H7 (cell line): ENCODE measurements at regions not wholly inside any gene's neighbourhood (a gene's known extent, or its start where the extent isn't known, plus 50 kb on each side); places are given as distances from the start of the nearest gene placed in this dataset.
"Not testable (repeated sequence)": the region's sequence is repeated elsewhere in the genome, so short reads cannot be mapped to it uniquely, and the experiment has no call there.

Source experiments
- DNase-seq: peaks from one replicate; pipeline ENCODE4 v3.0.0; 2012
- H3K27me3 ChIP-seq: 2 replicates; pipeline ENCODE4 v1.6.0; 2011; ENCODE audit warnings: mild to moderate bottlenecking, low read length; ENCODE audit not compliant: control insufficient read depth, insufficient read depth
- H3K36me3 ChIP-seq: replicated peaks from 2 replicates; pipeline ENCODE4 v1.5.1; 2011; ENCODE audit warnings: low read length; ENCODE audit not compliant: control insufficient read depth, insufficient read depth
- H3K4me3 ChIP-seq: 2 replicates; pipeline ENCODE4 v1.5.1; 2011; ENCODE audit warnings: low read depth, mild to moderate bottlenecking, control low read depth, low read length, moderate library complexity; ENCODE audit not compliant: insufficient read depth

- no peak for DNase-seq
- Histone ChIP-seq H3K36me3 (no peaks in the 10 kb centered on the region), H3K27me3 (no peaks in the 10 kb centered on the region), H3K4me3 (no peak overlapping the region)
These were observed 407.9 kb downstream of the MED13L start for GRCh38 chr12:115869604-115870003.

- Histone ChIP-seq H3K36me3 (no peaks in the 10 kb centered on the region), H3K27me3 (no peaks in the 10 kb centered on the region), H3K4me3 (no peak overlapping the region)
- no peak for DNase-seq
These were observed 408.9 kb downstream of the MED13L start for GRCh38 chr12:115868624-115869023.

GRCh38 chr12:115867854-115868253 lies 409.6 kb downstream of the MED13L start:
- no peak for DNase-seq
- H3K27me3 ChIP-seq: no peaks in the 10 kb centered on the region
- no peak overlapping the region for H3K4me3 ChIP-seq
- no peaks in the 10 kb centered on the region for H3K36me3 ChIP-seq

DNA sequence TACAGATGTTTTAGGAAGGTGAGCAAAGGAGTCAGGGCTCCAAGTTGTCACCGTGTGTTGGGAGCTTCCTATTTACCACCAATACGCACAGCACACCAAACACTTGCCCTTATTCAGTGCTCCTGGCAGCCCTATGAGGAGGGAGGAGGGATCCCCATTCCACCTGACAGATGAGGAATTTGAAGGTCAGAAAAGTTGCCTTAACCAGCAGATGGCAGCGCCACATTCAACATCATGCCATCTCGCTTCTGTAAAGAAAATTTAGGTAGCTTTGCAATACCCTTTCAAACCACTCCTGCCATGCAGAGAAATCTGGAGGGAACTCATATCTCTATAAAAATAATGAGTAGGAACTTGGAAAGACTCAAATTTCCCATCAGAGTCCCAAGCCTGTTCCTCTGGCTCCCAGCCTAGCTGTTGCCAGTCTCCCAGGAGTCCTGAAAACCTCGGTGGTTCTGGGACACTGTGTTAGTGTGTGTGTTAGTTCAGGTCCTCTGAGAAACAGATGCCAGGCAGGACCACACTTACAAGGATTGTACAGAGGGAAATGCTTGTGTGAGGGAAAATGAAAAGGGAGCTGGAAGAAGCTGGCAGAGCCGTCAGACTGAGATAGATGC lies 410.5 kb downstream of the MED13L start:
- DNase-seq: peak; percentile 74
- H3K27me3 ChIP-seq: no peaks in the 10 kb centered on the region
- H3K4me3 ChIP-seq: no peak overlapping the region
- no peaks in the 10 kb centered on the region for H3K36me3 ChIP-seq

- not testable (repeated sequence) for H3K4me3 ChIP-seq, H3K27me3 ChIP-seq, H3K36me3 ChIP-seq, DNase-seq
These were observed 411.2 kb downstream of the MED13L start for GRCh38 chr12:115866281-115866680.

DNA sequence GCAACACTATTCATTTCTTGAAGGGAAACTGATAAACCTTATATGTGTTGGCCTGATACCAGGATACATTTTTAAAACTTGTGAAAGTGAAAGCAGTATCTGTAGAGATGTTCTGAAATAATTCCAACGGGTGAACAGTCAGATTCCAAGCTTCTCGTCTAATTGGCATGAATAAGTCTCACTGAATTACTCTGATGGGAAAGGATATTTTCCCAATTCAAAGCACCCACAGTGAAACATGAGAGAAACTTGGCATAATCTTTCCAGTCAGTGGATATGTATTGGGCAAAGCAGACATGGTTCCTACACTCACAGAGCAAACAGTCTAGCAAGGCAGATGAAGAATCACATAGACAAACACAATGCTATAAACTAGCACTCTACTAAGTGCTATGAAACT lies 413.1 kb downstream of the MED13L start:
- Histone ChIP-seq H3K4me3 (no peak overlapping the region), H3K36me3 (no peaks in the 10 kb centered on the region), H3K27me3 (no peaks in the 10 kb centered on the region)
- DNase-seq: no peak

DNA sequence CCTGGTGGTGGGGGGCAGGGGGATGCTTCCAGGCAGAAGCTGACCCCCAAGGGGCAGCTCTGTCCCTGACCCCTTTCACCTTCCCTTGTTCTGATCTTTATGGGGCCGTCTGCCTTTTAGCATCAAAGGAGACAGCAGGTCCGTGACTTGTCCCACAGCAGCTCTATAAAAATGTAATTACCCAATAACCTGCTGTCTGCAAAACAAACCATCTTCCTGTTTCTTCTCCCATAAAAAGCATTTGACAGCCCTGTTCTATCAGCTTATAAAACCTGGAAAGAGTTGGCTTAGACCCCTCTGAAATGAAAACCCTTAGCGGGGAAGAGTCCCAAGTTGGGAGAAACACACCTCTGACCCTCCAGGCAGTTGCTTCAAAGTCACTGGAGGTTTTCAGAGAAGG lies 416.9 kb downstream of the MED13L start:
- DNase-seq: no peak
- H3K4me3 ChIP-seq: no peak overlapping the region
- H3K36me3 ChIP-seq: no peaks in the 10 kb centered on the region
- no peaks in the 10 kb centered on the region for H3K27me3 ChIP-seq

DNA sequence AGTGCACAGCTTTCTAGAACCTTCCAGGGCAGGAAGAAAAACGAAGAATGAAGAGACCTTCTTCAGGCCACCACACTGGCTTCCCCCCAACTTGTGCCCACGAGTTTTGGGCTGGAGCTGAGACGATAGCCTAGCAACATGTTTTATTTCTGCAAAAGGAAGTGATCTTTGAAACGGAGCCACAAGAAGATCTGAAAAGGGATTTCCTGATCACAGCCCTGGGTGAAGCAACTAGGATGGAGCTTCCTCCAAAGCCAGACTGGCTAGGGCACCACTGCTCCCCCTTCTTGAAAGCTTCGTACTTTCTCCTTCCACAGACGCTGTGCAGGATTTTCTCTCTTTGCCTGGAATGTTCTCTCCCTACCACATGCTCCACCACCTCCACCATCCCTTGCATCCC lies 418.3 kb downstream of the MED13L start:
- DNase-seq: no peak
- no peak overlapping the region for H3K4me3 ChIP-seq
- H3K36me3 ChIP-seq: no peaks in the 10 kb centered on the region
- H3K27me3 ChIP-seq: no peaks in the 10 kb centered on the region

- no peak overlapping the region for H3K4me3 ChIP-seq
- H3K36me3 ChIP-seq: no peaks in the 10 kb centered on the region
- no peaks in the 10 kb centered on the region for H3K27me3 ChIP-seq
- no peak for DNase-seq
These were observed 419.6 kb downstream of the MED13L start for GRCh38 chr12:115857923-115858322.

- Histone ChIP-seq H3K36me3 (no peaks in the 10 kb centered on the region), H3K27me3 (no peaks in the 10 kb centered on the region), H3K4me3 (no peak overlapping the region)
- DNase-seq: peak; percentile 22
These were observed 420.2 kb downstream of the MED13L start for GRCh38 chr12:115857160-115857920.

GRCh38 chr12:115852054-115852453 lies 425.4 kb downstream of the MED13L start:
- no peaks in the 10 kb centered on the region for H3K36me3 ChIP-seq
- no peaks in the 10 kb centered on the region for H3K27me3 ChIP-seq
- no peak for DNase-seq
- H3K4me3 ChIP-seq: no peak overlapping the region

DNA sequence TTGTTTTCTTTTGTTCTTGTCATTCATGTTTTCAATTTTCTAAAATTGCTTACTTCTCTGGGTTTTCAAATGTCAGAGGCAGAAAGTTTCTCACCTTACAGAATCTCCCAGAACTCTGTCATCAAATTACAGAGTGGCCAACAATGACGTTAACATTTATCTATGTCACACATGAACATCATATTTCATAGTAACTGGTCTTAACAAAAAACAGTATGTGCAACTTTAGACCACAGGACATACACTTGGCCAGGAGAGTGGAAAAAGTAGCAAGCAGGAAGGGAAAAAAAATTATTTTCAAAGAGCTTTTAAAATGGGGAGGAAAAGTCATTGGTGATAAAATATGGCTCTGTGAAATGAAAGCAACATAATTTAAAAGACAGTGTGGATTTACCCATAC lies 426.5 kb downstream of the MED13L start:
- Histone ChIP-seq H3K27me3 (no peaks in the 10 kb centered on the region), H3K36me3 (no peaks in the 10 kb centered on the region), H3K4me3 (no peak overlapping the region)
- DNase-seq: no peak

GRCh38 chr12:115849262-115849943 lies 428.1 kb downstream of the MED13L start:
- no peak for DNase-seq
- Histone ChIP-seq H3K4me3 (no peak overlapping the region), H3K36me3 (no peaks in the 10 kb centered on the region), H3K27me3 (no peaks in the 10 kb centered on the region)

- H3K27me3 ChIP-seq: no peaks in the 10 kb centered on the region
- H3K36me3 ChIP-seq: no peaks in the 10 kb centered on the region
- no peak for DNase-seq
- H3K4me3 ChIP-seq: no peak overlapping the region
These were observed 430.1 kb downstream of the MED13L start for GRCh38 chr12:115847398-115847797.

GRCh38 chr12:115846516-115846915 lies 431.0 kb downstream of the MED13L start:
- no peaks in the 10 kb centered on the region for H3K27me3 ChIP-seq
- H3K36me3 ChIP-seq: no peaks in the 10 kb centered on the region
- no peak overlapping the region for H3K4me3 ChIP-seq
- DNase-seq: no peak
